Mesenteric fat pad (tissue), 1 donor: ENCODE measurements at regions not wholly inside any gene's neighbourhood (a gene's known extent, or its start where the extent isn't known, plus 50 kb on each side); places are given as distances from the start of the nearest gene placed in this dataset.

Experiments used
- DNase-seq: peaks from one replicate; pipeline ENCODE4 v3.0.0-alpha.2; 2020; ENCODE audit warnings: low spot score
- donor health status: DM: yes; HTN: yes; CAD: no.

DNA sequence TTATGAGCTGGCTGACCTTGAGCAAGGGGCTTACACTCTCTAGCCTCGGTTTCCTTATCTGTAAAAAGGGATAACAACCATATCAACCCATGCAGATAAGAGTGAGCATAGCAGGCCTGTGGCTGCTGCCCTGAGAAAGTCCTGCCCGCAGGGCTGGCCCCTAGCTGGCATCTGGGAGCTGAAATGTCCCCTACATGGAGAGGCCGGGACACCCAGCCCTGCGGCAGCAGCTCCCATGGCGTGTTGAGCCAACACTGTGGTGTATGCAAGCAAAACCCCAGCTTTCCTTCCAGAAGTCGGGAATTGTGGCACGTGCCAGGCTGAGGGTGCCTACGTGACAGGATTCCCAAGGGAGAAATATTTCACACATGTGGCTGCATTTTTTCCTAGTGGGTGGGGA lies 358.9 kb downstream of the CTTN start:
- no peak for DNase-seq

- DNase-seq: no peak
Observed at GRCh38 chr11:70758206-70758605, 359.9 kb downstream of the CTTN start.

GRCh38 chr11:70759846-70760245 lies 361.5 kb downstream of the CTTN start:
- DNase-seq: no peak

- no peak for DNase-seq
Observed at GRCh38 chr11:70760416-70761020, 362.2 kb downstream of the CTTN start.

- DNase-seq: no peak
Observed at GRCh38 chr11:70761094-70761907, 363.0 kb downstream of the CTTN start.

DNA sequence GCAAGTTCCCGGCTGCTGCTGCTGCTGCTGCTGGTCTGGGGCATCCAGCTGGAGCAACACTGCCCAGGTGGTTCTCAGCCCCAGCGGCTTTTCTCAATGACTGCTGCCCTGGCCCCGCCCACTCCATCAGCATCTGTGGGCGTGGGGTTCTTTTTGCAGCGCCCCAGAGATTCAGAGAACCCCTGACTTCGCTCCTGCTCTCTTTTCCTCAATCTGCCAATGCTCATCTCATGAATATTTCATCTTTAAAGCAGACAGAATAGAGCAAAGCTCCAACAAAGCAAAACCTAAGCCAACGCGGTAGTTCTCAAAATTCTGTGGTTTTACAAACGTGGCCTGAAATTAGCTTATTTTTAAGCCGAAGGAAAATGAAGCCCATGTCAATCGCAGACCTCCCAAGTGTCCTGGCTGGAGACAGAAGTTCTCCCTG lies 363.6 kb downstream of the CTTN start:
- no peak for DNase-seq

GRCh38 chr11:70762810-70763209 lies 364.5 kb downstream of the CTTN start:
- DNase-seq: no peak

DNA sequence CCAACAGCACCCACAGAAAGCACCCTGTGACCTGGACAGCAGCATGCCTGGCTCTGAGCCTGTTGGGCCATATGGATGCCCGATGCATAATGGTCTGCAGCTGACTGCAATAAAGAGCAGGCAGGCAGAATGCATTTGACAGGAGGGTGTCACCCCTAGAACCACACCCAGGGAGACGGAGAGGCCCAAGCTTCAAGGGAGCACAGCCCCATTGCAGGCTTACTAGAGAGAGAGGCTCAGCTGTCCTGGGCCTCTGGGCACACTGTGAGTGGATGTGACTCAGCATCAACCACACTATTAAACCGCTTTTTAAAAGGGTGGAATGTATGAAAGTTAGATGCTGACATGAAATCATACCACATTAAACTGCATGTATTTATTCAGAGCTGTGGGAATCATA lies 365.3 kb downstream of the CTTN start:
- DNase-seq: no peak

DNA sequence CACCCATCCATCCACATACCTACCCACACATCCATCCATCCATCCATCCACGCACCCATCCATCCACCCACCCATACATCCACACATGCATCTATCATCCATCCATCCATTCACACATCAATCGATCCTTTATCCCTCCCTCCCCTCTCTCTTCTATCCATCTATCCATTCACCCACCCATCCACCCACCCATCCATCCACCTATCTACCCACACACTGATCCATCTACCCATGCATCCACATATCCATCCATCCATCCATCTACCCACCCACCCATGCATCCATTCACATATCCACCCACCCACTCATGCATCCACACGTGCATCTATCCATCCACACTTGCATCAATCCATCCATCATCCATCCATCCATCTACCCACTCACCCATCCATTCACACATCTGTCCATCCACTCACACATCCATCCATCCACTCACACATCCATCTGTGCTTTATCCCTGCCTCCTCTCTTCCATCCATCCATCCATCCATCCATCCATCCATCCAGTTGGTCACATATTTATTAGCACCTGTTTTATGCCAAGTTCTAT lies 366.1 kb downstream of the CTTN start:
- DNase-seq: no peak

GRCh38 chr11:70766901-70767300 lies 368.6 kb downstream of the CTTN start:
- DNase-seq: no peak

- no peak for DNase-seq
Observed at GRCh38 chr11:70768346-70769095, 370.2 kb downstream of the CTTN start.

GRCh38 chr11:70769106-70769505 lies 370.8 kb downstream of the CTTN start:
- no peak for DNase-seq

GRCh38 chr11:70769521-70769920 lies 371.2 kb downstream of the CTTN start:
- DNase-seq: no peak

- DNase-seq: no peak
Observed at GRCh38 chr11:70771099-70771885, 373.0 kb downstream of the CTTN start.

GRCh38 chr11:70772950-70773349 lies 374.6 kb downstream of the CTTN start:
- no peak for DNase-seq

DNA sequence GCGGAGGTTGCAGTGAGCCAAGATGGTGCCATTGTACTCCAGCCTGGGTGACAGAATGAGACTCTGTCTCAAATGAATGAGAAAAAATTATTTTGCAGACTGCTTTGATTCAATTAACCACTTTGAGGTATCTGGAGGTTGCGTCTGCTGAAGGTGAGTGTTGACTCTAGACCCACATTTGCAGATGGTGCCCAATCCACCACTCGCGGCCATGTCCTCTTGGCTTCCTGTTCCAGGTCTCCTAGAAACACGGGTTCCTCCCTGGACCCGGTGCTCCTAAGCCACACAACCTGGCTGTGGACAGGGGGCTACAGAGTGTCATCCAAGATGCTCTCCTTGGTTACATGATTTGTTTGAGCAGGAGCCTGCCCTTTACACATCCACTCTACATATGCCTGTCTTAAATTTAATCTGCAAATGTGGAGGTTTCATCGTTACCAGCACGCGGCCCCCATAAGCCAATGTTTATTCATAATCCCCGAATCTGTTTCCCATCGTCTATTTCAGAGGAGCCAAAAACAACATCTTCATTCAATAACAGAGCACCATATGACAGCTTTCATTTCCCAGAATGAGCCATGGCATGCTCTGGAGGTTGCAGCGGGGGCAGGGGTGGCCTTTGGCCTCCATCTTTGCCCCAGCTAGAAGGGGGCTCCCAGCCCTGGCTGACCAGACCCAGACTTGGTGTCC lies 377.2 kb downstream of the CTTN start:
- DNase-seq: no peak

DNA sequence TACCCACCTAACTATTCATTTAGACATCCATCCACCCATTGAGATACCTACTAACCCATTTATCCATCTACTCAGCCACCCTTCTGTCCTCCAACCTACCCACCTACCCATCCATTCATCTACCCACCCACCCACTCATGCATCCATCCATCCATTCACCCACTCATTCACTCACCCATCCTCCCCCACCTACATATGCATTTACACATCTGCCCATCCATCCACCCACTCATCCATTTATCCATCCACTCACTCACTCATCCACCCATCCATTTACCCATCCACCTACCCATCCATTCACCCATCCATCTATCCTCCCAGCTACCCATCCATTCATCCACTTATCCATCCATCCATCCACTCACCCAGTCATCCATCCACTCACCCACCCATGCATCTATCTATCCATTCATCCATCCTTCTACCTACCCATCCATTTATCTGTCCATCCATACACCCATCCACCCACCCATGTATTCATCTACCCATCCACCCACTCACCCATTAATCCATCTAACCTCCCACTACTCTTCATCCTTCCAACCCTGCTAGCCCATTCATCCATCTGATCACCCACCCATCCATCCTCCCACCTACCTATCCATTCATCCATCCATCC lies 378.7 kb downstream of the CTTN start:
- DNase-seq: no peak

DNA sequence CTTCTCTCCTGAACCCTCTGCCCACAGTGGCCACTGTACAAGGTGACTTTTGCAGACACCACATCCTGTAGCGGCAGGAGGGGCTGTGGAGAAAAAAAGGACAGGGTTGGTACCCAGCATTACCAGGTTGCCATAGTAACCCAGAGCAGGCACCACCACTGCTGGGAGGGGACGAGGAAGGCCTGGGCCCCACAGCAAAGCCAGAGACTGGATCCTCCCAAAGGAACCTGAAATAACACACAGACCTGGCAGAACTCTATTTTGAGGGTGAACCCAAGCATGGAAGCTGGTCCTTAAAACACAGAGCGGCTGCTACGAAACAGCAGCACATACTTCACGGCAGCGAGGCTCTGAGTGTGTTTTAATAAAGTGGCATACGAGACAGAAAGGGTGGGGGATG lies 380.6 kb downstream of the CTTN start:
- no peak for DNase-seq

- no peak for DNase-seq
Observed at GRCh38 chr11:70779433-70780245, 381.3 kb downstream of the CTTN start.
